HG03457 (cell line): ENCODE measurements at regions not wholly inside any gene's neighbourhood (a gene's known extent, or its start where the extent isn't known, plus 50 kb on each side); places are given as distances from the start of the nearest gene placed in this dataset.

Source experiments
- ATAC-seq: cut with Tn5 transposase; IDR thresholded peaks from one replicate; pipeline ENCODE4 v1.9.1; 2021; ENCODE audit warnings: moderate number of reproducible peaks; ENCODE audit not compliant: unreplicated experiment

- no peak for ATAC-seq
Measured at GRCh38 chr13:26942184-26942583, 181.6 kb upstream of the GPR12 start.

DNA sequence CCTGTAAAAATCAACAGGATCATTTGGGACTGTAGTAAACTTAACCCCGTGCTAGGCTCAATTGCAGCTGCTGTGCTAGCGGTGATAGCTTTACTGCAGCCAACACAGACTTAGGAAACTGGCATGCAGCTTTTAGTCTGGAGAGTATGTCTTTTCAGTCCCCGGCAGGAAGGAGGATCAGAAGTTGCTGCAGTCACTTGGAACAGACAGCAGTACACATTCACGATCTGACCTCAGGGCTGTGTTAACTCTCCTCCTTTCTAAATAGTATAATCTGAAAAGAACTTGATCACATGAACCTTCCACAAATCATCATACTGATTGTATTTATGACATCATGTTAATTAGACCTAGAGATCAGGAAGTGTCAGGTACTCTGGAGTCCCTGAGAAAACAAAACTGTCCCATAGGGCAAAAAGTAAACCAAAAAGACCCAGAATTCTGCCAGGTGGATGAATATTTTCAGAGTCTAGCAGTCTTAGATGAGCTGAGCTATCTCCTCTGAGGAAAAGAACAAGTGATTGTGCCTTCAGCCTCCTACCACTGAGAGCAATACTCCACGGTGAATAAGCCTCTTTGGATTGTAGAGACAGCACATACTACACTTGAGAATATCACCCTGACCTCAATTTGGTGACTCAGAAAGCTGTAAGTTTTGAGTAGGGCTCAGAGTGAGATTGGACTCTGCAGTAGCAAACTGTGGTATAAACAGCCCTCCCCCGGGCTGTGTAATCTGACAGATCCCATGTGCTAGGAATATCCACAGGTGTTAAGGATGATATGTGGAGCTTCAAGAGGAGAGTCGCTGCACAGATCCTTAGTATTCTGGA, 181.0 kb upstream of the GPR12 start:
- ATAC-seq = no peak

GRCh38 chr13:26934096-26934495, 173.5 kb upstream of the GPR12 start:
- no peak for ATAC-seq

- ATAC-seq = no peak
Measured at GRCh38 chr13:26932465-26932864, 171.9 kb upstream of the GPR12 start.

DNA sequence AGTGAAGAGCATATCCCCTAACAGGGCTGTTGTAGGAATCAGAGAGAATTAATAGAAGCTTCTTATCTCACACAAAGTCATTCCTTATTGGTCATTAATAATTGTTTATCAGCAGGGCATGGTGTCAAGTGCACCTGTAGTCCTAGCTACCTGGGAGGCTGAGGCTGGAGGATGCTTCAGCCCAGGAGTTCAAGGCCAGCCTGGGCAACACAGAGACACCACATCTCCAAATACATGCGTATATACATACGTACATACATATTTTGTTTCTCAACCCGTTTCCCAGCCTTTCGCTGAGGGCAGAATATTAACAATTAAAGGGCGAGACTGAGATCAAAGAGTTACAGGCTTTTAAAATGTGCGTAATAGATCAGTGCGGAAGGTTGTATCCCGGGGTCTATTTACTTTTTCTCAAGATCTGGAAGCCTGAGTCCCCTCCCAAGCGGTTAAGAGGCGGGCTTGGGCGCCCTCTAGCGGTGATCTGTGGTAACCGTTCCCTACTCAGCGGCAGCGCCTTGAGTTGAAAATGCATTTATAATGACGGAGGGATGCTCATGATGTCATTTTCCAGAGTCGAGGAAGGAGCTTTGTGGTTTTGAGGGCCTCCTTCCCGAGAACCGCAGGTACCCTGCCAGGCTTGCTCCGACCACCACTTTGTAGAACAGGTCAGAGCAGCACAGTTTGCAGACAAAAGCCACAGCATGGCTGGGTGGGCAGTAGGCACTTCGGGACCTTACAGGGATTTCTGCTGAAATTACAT, 169.6 kb upstream of the GPR12 start:
- no peak for ATAC-seq

- no peak for ATAC-seq
Measured at GRCh38 chr13:26927511-26927910, 166.9 kb upstream of the GPR12 start.

- ATAC-seq = no peak
Measured at GRCh38 chr13:26926371-26926770, 165.8 kb upstream of the GPR12 start.

DNA sequence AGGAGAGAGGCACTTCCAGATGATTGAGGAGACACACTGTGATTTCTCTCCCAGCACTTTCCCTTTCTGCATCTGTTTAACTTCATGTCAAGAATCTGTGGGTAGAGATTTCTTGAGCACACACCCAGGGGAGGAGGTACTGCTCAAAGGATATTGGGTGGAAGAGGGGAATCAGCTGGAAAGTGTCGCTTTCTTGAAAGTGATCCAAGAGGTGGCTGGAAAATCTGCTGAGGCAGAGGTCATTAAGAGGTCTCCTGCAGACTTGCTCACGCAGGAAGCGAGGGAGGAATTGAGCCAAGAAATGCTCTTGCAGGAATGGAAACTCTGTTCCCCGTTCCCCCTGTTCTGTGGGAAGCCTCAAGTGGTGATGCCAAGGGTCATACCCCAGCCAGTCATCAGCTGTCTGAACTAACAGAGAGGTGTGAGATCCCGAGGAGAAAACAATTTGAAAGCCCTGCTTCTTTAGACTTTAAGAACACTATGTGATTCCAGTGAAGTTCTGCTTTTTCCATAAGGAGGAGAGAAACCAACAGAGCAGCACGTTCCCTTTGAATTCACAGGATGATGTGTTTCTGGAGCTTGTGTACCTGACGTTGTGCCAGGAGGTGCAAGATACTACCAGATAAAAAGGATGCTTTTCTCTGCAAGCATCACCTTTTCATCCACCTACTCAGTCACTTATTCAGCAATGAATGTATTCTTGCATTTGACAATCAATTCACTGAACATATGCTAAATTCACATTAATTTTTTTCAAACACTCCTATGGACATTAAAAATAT, 163.4 kb upstream of the GPR12 start:
- ATAC-seq = no peak

GRCh38 chr13:26921918-26922317, 161.3 kb upstream of the GPR12 start:
- no peak for ATAC-seq

GRCh38 chr13:26920614-26921355, 160.2 kb upstream of the GPR12 start:
- ATAC-seq = no peak

- ATAC-seq = no peak
Measured at GRCh38 chr13:26919732-26920131, 159.1 kb upstream of the GPR12 start.

DNA sequence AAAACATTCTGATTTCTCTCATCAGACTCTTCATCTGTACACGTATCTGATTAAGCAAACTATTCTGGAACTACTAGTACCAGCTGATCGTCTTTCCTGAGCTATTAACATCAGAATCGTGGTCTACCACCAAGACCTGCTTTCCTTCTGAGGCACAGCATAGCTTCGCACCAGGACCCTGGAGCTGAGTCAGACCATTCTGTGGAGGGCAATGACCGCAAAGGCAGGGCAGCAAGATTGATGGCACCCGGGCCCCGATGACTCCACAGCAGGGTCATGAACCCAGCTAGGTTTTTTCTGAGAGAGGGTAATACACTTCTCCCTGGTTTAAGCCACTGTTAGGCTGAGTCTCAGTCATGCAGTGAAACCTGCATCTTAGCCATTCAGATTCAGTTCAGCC, 158.7 kb upstream of the GPR12 start:
- ATAC-seq = no peak

- ATAC-seq = no peak
Measured at GRCh38 chr13:26914624-26915023, 154.0 kb upstream of the GPR12 start.

- no peak for ATAC-seq
Measured at GRCh38 chr13:26914148-26914547, 153.6 kb upstream of the GPR12 start.

- no peak for ATAC-seq
Measured at GRCh38 chr13:26910754-26911465, 150.3 kb upstream of the GPR12 start.

DNA sequence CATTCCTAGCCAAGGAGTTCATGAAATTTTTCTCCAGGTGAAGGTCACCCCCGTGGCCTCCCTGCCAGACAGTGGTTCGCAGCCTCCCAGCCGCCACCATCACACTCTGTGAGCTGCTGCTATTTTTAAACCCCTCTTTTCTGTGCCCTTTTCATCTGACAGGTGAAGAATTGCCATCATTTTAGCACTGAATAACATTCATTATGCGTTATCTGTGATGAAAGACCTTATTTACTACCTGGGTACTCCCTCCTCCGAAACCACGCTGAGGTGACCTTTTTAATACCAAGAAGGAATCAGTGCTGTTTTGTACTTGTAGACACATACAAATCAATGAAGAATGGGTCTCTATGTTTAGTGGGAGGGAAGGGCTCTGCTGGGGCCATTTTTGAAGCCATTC, 148.9 kb upstream of the GPR12 start:
- no peak for ATAC-seq

GRCh38 chr13:26908126-26908525, 147.5 kb upstream of the GPR12 start:
- no peak for ATAC-seq

GRCh38 chr13:26899202-26899601, 138.6 kb upstream of the GPR12 start:
- no peak for ATAC-seq

- ATAC-seq = no peak
Measured at GRCh38 chr13:26897706-26898550, 137.3 kb upstream of the GPR12 start.
